ENCODE measurements at regions not wholly inside any gene's neighbourhood (a gene's known extent, or its start where the extent isn't known, plus 50 kb on each side); places are given as distances from the start of the nearest gene placed in this dataset.
"Not testable (repeated sequence)": the region's sequence is repeated elsewhere in the genome, so short reads cannot be mapped to it uniquely, and the experiment has no call there.

GRCh38 chr10:78096486-78096885 is 62.8 kb downstream of the RPS24 start:
- H3K27ac ChIP-seq; DNase-seq (ENCODE audit: low spot score in 2 of 2); H3K4me1 ChIP-seq; H3K4me3 ChIP-seq; H3K36me3 ChIP-seq; H3K27me3 ChIP-seq: not testable (repeated sequence)
- peaks cover 0 to 18% (median 1%) of the 10 kb centered on the region in 4 donors for H3K9me3 ChIP-seq
- 67 to 70% methylated on average over 4 to 8 of the region's 8 CpGs for WGBS, 2 donors

GRCh38 chr10:78102593-78102992 is 68.9 kb downstream of the RPS24 start:
- DNase-seq (ENCODE audit: low spot score in 2 of 2); H3K27me3 ChIP-seq; H3K4me3 ChIP-seq; H3K27ac ChIP-seq; H3K36me3 ChIP-seq; H3K4me1 ChIP-seq: not testable (repeated sequence)
- peaks cover 0 to 55% (median 1%) of the 10 kb centered on the region in 4 donors for H3K9me3 ChIP-seq
- 96 to 100% methylated on average over 2 of the region's 2 CpGs for WGBS, 2 donors

DNA sequence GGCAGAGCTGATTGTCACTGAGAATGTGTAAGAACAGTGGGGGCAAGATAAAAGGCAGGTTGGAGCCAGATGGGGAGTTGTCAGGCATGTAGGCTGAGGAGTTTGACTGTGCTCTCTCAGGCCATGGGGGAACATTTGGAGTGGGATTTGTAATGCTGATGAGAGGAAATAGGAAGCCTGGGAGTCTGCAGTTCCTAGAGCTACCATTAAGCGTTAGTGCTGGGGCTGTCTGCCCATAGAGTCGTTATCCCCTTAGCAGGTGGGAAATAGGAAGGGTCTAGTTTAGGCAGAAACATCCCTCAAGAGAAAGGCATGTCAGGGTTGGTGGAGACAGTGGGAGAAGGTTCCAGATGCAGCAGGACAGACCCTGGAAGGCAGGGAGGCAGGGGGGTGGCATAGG is 75.5 kb downstream of the RPS24 start:
- H3K9me3 ChIP-seq = peaks cover 0 to 15% (median 0%) of the 10 kb centered on the region in 4 donors
- no peak for DNase-seq (ENCODE audit: low spot score in 2 of 2)
- no peak for TF ChIP-seq POLR2A (IDR thresholded peaks at IDR 0.05)
- no peaks in the 10 kb centered on the region for H3K36me3 ChIP-seq
- 11 to 21% methylated on average over 2 of the region's 2 CpGs for WGBS, 2 donors
- H3K27me3 ChIP-seq = no peaks in the 10 kb centered on the region
- H3K4me3 ChIP-seq = no peak overlapping the region
- H3K4me1 ChIP-seq = no peaks in the 10 kb centered on the region
- no peak overlapping the region for H3K27ac ChIP-seq

GRCh38 chr10:78115135-78115853 is 81.6 kb downstream of the RPS24 start:
- no peak for DNase-seq (ENCODE audit: low spot score in 2 of 2)

DNA sequence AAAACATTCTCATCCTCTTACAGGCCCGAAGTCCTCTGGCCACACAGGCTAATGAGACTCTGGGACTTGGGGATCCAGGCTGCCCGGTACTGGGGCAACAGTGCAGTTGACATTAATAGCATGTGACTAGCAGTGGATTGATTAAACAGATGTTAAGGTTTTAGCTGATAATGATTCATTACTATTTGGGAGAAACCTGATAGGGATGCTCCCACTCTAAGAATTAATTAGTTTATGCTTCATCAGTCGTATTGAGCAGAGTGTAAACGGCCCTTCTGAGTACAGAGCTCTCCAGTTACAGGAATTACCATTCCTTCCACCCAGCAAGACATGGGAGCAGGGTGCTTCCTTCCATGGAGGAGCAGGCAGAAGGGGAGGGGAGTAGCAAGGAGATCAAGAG is 82.7 kb downstream of the RPS24 start:
- H3K27ac ChIP-seq = no peak overlapping the region
- 70 to 75% methylated on average over 4 of the region's 4 CpGs for WGBS, 2 donors
- H3K9me3 ChIP-seq = peaks cover 0 to 6% (median 0%) of the 10 kb centered on the region in 4 donors
- no peaks in the 10 kb centered on the region for H3K36me3 ChIP-seq
- no peak for DNase-seq (ENCODE audit: low spot score in 2 of 2)
- no peaks in the 10 kb centered on the region for H3K27me3 ChIP-seq
- no peak overlapping the region for H3K4me3 ChIP-seq
- no peak for TF ChIP-seq EP300 (IDR thresholded peaks at IDR 0.05)
- H3K4me1 ChIP-seq = no peaks in the 10 kb centered on the region

More at GRCh38 chr10:78115135-78115853, 81.6 kb downstream of the RPS24 start:
- 50 to 55% methylated on average over 7 of the region's 7 CpGs for WGBS, 2 donors
- Histone ChIP-seq H3K27me3 (no peaks in the 10 kb centered on the region), H3K27ac (no peak overlapping the region), H3K4me3 (no peak overlapping the region), H3K36me3 (no peaks in the 10 kb centered on the region), H3K9me3 (no peaks in the 10 kb centered on the region), H3K4me1 (no peaks in the 10 kb centered on the region)
- TF ChIP-seq POLR2A (IDR thresholded peaks at IDR 0.05) (no peak), EP300 (IDR thresholded peaks at IDR 0.05) (no peak)
- TF ChIP-seq, protein P1, sequence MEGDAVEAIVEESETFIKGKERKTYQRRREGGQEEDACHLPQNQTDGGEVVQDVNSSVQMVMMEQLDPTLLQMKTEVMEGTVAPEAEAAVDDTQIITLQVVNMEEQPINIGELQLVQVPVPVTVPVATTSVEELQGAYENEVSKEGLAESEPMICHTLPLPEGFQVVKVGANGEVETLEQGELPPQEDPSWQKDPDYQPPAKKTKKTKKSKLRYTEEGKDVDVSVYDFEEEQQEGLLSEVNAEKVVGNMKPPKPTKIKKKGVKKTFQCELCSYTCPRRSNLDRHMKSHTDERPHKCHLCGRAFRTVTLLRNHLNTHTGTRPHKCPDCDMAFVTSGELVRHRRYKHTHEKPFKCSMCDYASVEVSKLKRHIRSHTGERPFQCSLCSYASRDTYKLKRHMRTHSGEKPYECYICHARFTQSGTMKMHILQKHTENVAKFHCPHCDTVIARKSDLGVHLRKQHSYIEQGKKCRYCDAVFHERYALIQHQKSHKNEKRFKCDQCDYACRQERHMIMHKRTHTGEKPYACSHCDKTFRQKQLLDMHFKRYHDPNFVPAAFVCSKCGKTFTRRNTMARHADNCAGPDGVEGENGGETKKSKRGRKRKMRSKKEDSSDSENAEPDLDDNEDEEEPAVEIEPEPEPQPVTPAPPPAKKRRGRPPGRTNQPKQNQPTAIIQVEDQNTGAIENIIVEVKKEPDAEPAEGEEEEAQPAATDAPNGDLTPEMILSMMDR (IDR thresholded peaks at IDR 0.05) = no peak

DNA sequence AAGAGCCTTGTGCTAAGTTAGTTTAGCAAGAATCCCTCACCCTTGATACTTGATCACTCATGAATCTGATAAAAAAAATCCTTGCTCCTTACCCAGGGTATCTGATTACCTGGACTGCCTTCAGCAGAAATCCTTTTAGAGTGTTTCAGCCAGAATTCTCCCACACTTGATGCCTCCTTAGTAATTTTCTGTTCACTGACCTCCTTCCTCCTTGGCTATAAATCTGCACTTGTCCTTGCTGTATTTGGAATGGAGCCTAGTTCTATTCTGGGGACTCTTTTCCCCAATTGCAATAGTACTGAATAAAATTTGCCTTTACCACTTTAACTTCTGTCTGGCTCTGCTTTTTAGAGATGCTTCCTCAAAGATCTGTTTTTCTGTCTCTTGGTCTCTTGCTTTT is 84.9 kb downstream of the RPS24 start:
- Histone ChIP-seq H3K27ac (no peak overlapping the region), H3K4me1 (no peaks in the 10 kb centered on the region), H3K9me3 (peaks cover 0 to 28% (median 5%) of the 10 kb centered on the region in 4 donors), H3K36me3 (no peaks in the 10 kb centered on the region), H3K27me3 (no peaks in the 10 kb centered on the region), H3K4me3 (no peak overlapping the region)
- no peak for DNase-seq (ENCODE audit: low spot score in 2 of 2)
- TF ChIP-seq POLR2A (IDR thresholded peaks at IDR 0.05) (no peak), EP300 (IDR thresholded peaks at IDR 0.05) (no peak)
- TF ChIP-seq, protein P1 (IDR thresholded peaks at IDR 0.05) = no peak

GRCh38 chr10:78121801-78122200 is 88.1 kb downstream of the RPS24 start:
- no peak overlapping the region for H3K4me3 ChIP-seq
- no peak for TF ChIP-seq POLR2A (IDR thresholded peaks at IDR 0.05)
- TF ChIP-seq, protein P1 (IDR thresholded peaks at IDR 0.05) = no peak
- TF ChIP-seq EP300 (IDR thresholded peaks at IDR 0.05) = no peak

More at GRCh38 chr10:78121801-78122200, 88.1 kb downstream of the RPS24 start:
- Histone ChIP-seq H3K4me1 (no peaks in the 10 kb centered on the region), H3K9me3 (peaks cover 0 to 36% (median 5%) of the 10 kb centered on the region in 4 donors), H3K36me3 (no peaks in the 10 kb centered on the region), H3K27ac (no peak overlapping the region), H3K27me3 (no peaks in the 10 kb centered on the region)
- no peak for DNase-seq (ENCODE audit: low spot score in 2 of 2)

Data from tibial nerve (tissue), 4 donors.